HEK293 (cell line): ENCODE measurements at regions not wholly inside any gene's neighbourhood (a gene's known extent, or its start where the extent isn't known, plus 50 kb on each side); places are given as distances from the start of the nearest gene placed in this dataset.

Experiments used
- CTCF ChIA-PET: fragments of 350-600 bp; formaldehyde crosslinking; extraction: SDS; loops from one replicate; lab custom pipeline; 2021; ENCODE audit warnings: antibody characterized with exemption; lab: Yijun Ruan, JAX
- POLR2A ChIA-PET: fragments of 300-600 bp; formaldehyde crosslinking; extraction: SDS; loops from one replicate; lab custom pipeline; 2020; ENCODE audit warnings: antibody characterized with exemption, inconsistent platforms; lab: Yijun Ruan, JAX
- H3K27ac ChIP-seq: fragments of 200-500 bp; sonication (Bioruptor generic); 2 replicates; pipeline ENCODE4 v1.5.1; 2014; ENCODE audit warnings: low read depth, low read length, control low read depth, inconsistent platforms; ENCODE audit errors: extremely low read depth
- H3K36me3 ChIP-seq, 2 experiments: fragments of 200-500 bp in 1 of 2; sonication (Bioruptor generic) in 1 of 2; 1 replicate in 1 of 2; 2 replicates in 1 of 2; pipeline ENCODE4 v1.5.1; 2014 to 2017; ENCODE audit warnings: inconsistent platforms in 2 of 2, low read length in 2 of 2; ENCODE audit not compliant: control insufficient read depth in 2 of 2, insufficient read depth in 1 of 2
- H3K4me1 ChIP-seq: fragments of 200-500 bp; sonication (Bioruptor generic); 2 replicates; pipeline ENCODE4 v1.5.1; 2014; ENCODE audit warnings: mild to moderate bottlenecking, low read length, inconsistent platforms; ENCODE audit not compliant: control insufficient read depth, insufficient read depth
- H3K4me3 ChIP-seq: 2 replicates; pipeline ENCODE4 v1.5.1; 2011; ENCODE audit warnings: low read depth, mild to moderate bottlenecking, control low read depth, low read length, moderate library complexity
- H3K9me3 ChIP-seq: fragments of 200-500 bp; sonication (Bioruptor generic); 2 replicates; pipeline ENCODE4 v1.5.1; 2014; ENCODE audit warnings: low read depth, low read length, inconsistent platforms; ENCODE audit not compliant: control insufficient read depth, insufficient read depth
- EGR2 ChIP-seq: fragments of 450-650 bp; formaldehyde crosslinking; IDR thresholded peaks from 2 replicates; pipeline ENCODE4 v1.5.1; 2016; ENCODE audit warnings: low read depth, missing biosample characterization, missing genetic modification characterization
- GFI1B ChIP-seq: fragments of 450-650 bp; formaldehyde crosslinking; IDR thresholded peaks from 2 replicates; pipeline ENCODE4 v1.5.1; 2016; ENCODE audit warnings: missing biosample characterization, missing genetic modification characterization
- KLF8 ChIP-seq: fragments of 450-650 bp; formaldehyde crosslinking; IDR thresholded peaks from 2 replicates; pipeline ENCODE4 v1.5.1; 2016; ENCODE audit warnings: missing biosample characterization, missing genetic modification characterization
- OVOL3 ChIP-seq: fragments of 450-650 bp; formaldehyde crosslinking; IDR thresholded peaks from 2 replicates; pipeline ENCODE4 v1.5.1; 2016; ENCODE audit warnings: missing biosample characterization, missing genetic modification characterization
- SP7 ChIP-seq: fragments of 450-650 bp; formaldehyde crosslinking; IDR thresholded peaks from 2 replicates; pipeline ENCODE4 v1.5.1; 2016; ENCODE audit warnings: missing biosample characterization, missing genetic modification characterization
- ZFP3 ChIP-seq: fragments of 450-650 bp; formaldehyde crosslinking; IDR thresholded peaks from 2 replicates; pipeline ENCODE4 v1.5.1; 2016; ENCODE audit warnings: low read depth, missing biosample characterization, missing genetic modification characterization
- ZFP41 ChIP-seq: fragments of 450-650 bp; formaldehyde crosslinking; IDR thresholded peaks from 2 replicates; pipeline ENCODE4 v1.5.1; 2016; ENCODE audit warnings: missing biosample characterization, missing genetic modification characterization, borderline replicate concordance
- ZNF114 ChIP-seq: fragments of 450-650 bp; formaldehyde crosslinking; IDR thresholded peaks from 2 replicates; pipeline ENCODE4 v1.5.0; 2017; ENCODE audit warnings: missing biosample characterization, missing genetic modification characterization
- ZNF202 ChIP-seq: fragments of 450-650 bp; formaldehyde crosslinking; IDR thresholded peaks from 2 replicates; pipeline ENCODE4 v1.5.1; 2016; ENCODE audit warnings: missing biosample characterization, missing genetic modification characterization, borderline replicate concordance
- ZNF248 ChIP-seq: fragments of 450-650 bp; formaldehyde crosslinking; IDR thresholded peaks from 2 replicates; pipeline ENCODE4 v1.5.1; 2017; ENCODE audit warnings: missing biosample characterization, missing genetic modification characterization
- ZNF266 ChIP-seq: fragments of 450-650 bp; formaldehyde crosslinking; IDR thresholded peaks from 2 replicates; pipeline ENCODE4 v1.5.1; 2016; ENCODE audit warnings: missing biosample characterization, missing genetic modification characterization, low read depth
- ZNF324 ChIP-seq: fragments of 450-650 bp; formaldehyde crosslinking; IDR thresholded peaks from 2 replicates; pipeline ENCODE4 v1.5.1; 2016; ENCODE audit warnings: missing biosample characterization, missing genetic modification characterization
- ZNF501 ChIP-seq: fragments of 450-650 bp; formaldehyde crosslinking; IDR thresholded peaks from 2 replicates; pipeline ENCODE4 v1.5.1; 2016; ENCODE audit warnings: missing biosample characterization, missing genetic modification characterization
- ZNF529 ChIP-seq: fragments of 450-650 bp; formaldehyde crosslinking; IDR thresholded peaks from 2 replicates; pipeline ENCODE4 v1.5.1; 2017; ENCODE audit warnings: missing genetic modification characterization, missing biosample characterization; ENCODE audit not compliant: insufficient replicate concordance
- ZNF585B ChIP-seq: fragments of 450-650 bp; formaldehyde crosslinking; IDR thresholded peaks from 2 replicates; pipeline ENCODE4 v1.5.1; 2016; ENCODE audit warnings: missing biosample characterization, missing genetic modification characterization
- ZNF596 ChIP-seq: fragments of 450-650 bp; IDR thresholded peaks from 2 replicates; pipeline ENCODE4 v1.5.0; 2018; ENCODE audit warnings: missing biosample characterization, mild to moderate bottlenecking, missing genetic modification characterization, moderate library complexity
- ZNF621 ChIP-seq: fragments of 450-650 bp; formaldehyde crosslinking; IDR thresholded peaks from 2 replicates; pipeline ENCODE4 v1.5.1; 2017; ENCODE audit warnings: missing biosample characterization, missing genetic modification characterization
- ZNF677 ChIP-seq: fragments of 450-650 bp; IDR thresholded peaks from 2 replicates; pipeline ENCODE4 v1.5.0; 2018; ENCODE audit warnings: missing biosample characterization, mild to moderate bottlenecking, missing genetic modification characterization, moderate library complexity
- ZSCAN16 ChIP-seq: fragments of 450-650 bp; formaldehyde crosslinking; IDR thresholded peaks from 2 replicates; pipeline ENCODE4 v1.5.1; 2016; ENCODE audit warnings: missing biosample characterization, missing genetic modification characterization
- ZSCAN23 ChIP-seq: fragments of 450-650 bp; formaldehyde crosslinking; IDR thresholded peaks from 2 replicates; pipeline ENCODE4 v1.5.1; 2016; ENCODE audit warnings: missing biosample characterization, missing genetic modification characterization
- ZSCAN30 ChIP-seq: fragments of 450-650 bp; IDR thresholded peaks from 2 replicates; pipeline ENCODE4 v1.5.1; 2018; ENCODE audit warnings: missing biosample characterization, mild to moderate bottlenecking, missing genetic modification characterization, moderate library complexity
- TF ChIP-seq, protein P1 (sequence below): fragments of 450-650 bp; formaldehyde crosslinking; IDR thresholded peaks from 2 replicates; pipeline ENCODE4 v1.5.1; 2016; ENCODE audit warnings: missing biosample characterization, missing genetic modification characterization
- TF ChIP-seq, protein P2 (sequence below): fragments of 450-650 bp; formaldehyde crosslinking; IDR thresholded peaks from 2 replicates; pipeline ENCODE4 v1.5.1; 2017; ENCODE audit warnings: missing biosample characterization, missing genetic modification characterization
- TF ChIP-seq, protein P3 (sequence below): fragments of 450-650 bp; formaldehyde crosslinking; IDR thresholded peaks from 2 replicates; pipeline ENCODE4 v1.5.0; 2017; ENCODE audit warnings: missing biosample characterization, missing genetic modification characterization, borderline replicate concordance

DNA sequence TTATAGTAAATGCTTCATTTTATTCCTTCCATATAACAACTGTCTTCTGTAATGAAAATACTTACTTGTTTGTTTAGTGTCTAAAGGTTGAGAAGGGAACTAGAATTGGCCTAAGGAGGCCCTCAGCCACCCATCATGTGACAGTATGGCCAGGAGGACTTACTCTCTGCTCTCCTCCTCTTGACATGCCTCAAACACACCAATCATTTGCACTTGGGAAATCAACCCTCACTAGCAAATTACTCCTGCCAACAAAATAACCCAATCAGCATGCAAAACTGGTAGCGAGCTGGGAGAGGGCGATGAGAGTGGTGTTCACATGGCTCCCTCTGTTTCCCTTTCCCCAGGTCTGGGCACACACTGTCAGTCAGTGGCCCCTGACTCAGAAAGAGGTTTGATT lies 58.6 kb upstream of the MEF2C start (continued):
- TF ChIP-seq, protein P1, sequence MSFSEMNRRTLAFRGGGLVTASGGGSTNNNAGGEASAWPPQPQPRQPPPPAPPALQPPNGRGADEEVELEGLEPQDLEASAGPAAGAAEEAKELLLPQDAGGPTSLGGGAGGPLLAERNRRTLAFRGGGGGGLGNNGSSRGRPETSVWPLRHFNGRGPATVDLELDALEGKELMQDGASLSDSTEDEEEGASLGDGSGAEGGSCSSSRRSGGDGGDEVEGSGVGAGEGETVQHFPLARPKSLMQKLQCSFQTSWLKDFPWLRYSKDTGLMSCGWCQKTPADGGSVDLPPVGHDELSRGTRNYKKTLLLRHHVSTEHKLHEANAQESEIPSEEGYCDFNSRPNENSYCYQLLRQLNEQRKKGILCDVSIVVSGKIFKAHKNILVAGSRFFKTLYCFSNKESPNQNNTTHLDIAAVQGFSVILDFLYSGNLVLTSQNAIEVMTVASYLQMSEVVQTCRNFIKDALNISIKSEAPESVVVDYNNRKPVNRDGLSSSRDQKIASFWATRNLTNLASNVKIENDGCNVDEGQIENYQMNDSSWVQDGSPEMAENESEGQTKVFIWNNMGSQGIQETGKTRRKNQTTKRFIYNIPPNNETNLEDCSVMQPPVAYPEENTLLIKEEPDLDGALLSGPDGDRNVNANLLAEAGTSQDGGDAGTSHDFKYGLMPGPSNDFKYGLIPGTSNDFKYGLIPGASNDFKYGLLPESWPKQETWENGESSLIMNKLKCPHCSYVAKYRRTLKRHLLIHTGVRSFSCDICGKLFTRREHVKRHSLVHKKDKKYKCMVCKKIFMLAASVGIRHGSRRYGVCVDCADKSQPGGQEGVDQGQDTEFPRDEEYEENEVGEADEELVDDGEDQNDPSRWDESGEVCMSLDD (tag by site-specific recombination): no peak
- TF ChIP-seq ZFP3 (tag by site-specific recombination) (no peak), ZNF266 (tag by site-specific recombination) (no peak), ZNF248 (tag by site-specific recombination) (no peak), ZFP41 (tag by site-specific recombination) (no peak), ZNF324 (tag by site-specific recombination) (no peak), OVOL3 (tag by site-specific recombination) (no peak), GFI1B (no peak)

DNA sequence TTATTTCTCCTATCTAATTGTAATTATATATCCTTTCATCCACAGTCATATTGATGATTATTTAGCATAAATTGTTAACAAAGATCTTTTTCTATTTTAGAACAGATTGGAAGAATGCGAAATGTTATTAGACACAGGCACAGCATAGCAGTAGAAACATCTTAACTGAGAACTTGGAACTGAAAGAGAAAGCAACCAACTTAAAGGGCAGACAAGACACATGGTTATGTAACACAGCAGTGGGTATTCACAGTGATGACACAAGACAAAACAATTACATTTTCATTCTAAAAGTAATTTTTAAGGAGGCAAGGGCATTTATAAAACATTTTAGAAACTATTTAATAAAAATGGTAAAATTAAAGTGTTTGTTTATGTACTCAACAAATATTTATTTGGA lies 57.7 kb upstream of the MEF2C start:
- H3K4me3 ChIP-seq: no peak overlapping the region
- H3K27ac ChIP-seq: no peak overlapping the region
- no peaks in the 10 kb centered on the region for H3K9me3 ChIP-seq
- H3K4me1 ChIP-seq: peaks cover 2% of the 10 kb centered on the region; the same call in 1 of the 2 replicates
- ChIA-PET CTCF (interaction anchor here (0.7 kb wide), 1 partner anchor 213 kb away, joined by 3 read pairs; no protein-coding TSS in a partner anchor), POLR2A (no interaction called here)
- no peaks in the 10 kb centered on the region for H3K36me3 ChIP-seq
- TF ChIP-seq ZSCAN23 (tag by site-specific recombination): no peak
- no peak for TF ChIP-seq EGR2 (tag by site-specific recombination)
- TF ChIP-seq ZNF501 (tag by site-specific recombination): no peak
- no peak for TF ChIP-seq ZSCAN30
- TF ChIP-seq ZNF585B (tag by site-specific recombination): no peak
- no peak for TF ChIP-seq ZNF529
- TF ChIP-seq, protein P2, sequence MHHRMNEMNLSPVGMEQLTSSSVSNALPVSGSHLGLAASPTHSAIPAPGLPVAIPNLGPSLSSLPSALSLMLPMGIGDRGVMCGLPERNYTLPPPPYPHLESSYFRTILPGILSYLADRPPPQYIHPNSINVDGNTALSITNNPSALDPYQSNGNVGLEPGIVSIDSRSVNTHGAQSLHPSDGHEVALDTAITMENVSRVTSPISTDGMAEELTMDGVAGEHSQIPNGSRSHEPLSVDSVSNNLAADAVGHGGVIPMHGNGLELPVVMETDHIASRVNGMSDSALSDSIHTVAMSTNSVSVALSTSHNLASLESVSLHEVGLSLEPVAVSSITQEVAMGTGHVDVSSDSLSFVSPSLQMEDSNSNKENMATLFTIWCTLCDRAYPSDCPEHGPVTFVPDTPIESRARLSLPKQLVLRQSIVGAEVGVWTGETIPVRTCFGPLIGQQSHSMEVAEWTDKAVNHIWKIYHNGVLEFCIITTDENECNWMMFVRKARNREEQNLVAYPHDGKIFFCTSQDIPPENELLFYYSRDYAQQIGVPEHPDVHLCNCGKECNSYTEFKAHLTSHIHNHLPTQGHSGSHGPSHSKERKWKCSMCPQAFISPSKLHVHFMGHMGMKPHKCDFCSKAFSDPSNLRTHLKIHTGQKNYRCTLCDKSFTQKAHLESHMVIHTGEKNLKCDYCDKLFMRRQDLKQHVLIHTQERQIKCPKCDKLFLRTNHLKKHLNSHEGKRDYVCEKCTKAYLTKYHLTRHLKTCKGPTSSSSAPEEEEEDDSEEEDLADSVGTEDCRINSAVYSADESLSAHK: no peak
- TF ChIP-seq ZNF677 (tag by site-specific recombination): no peak
- TF ChIP-seq ZSCAN16 (tag by site-specific recombination): no peak
- TF ChIP-seq SP7: no peak
- no peak for TF ChIP-seq ZNF596 (tag by site-specific recombination)
- no peak for TF ChIP-seq ZNF621 (tag by site-specific recombination)
- no peak for TF ChIP-seq KLF8 (tag by site-specific recombination)
- no peak for TF ChIP-seq ZNF114 (tag by site-specific recombination)
- TF ChIP-seq ZNF202: no peak
- TF ChIP-seq, protein P3, sequence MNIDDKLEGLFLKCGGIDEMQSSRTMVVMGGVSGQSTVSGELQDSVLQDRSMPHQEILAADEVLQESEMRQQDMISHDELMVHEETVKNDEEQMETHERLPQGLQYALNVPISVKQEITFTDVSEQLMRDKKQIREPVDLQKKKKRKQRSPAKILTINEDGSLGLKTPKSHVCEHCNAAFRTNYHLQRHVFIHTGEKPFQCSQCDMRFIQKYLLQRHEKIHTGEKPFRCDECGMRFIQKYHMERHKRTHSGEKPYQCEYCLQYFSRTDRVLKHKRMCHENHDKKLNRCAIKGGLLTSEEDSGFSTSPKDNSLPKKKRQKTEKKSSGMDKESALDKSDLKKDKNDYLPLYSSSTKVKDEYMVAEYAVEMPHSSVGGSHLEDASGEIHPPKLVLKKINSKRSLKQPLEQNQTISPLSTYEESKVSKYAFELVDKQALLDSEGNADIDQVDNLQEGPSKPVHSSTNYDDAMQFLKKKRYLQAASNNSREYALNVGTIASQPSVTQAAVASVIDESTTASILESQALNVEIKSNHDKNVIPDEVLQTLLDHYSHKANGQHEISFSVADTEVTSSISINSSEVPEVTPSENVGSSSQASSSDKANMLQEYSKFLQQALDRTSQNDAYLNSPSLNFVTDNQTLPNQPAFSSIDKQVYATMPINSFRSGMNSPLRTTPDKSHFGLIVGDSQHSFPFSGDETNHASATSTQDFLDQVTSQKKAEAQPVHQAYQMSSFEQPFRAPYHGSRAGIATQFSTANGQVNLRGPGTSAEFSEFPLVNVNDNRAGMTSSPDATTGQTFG (tag by site-specific recombination): no peak
